Keratinocyte (primary cell): ENCODE measurements at regions not wholly inside any gene's neighbourhood (a gene's known extent, or its start where the extent isn't known, plus 50 kb on each side); places are given as distances from the start of the nearest gene placed in this dataset.

Source experiments
- CTCF ChIP-seq, 3 experiments: IDR thresholded peaks in 1 of 3; conservative IDR thresholded peaks in 1 of 3; optimal IDR thresholded peaks in 1 of 3; 2 replicates in 2 of 3; 3 replicates in 1 of 3; pipeline versions ENCODE3 to v1.5.1; 2011; ENCODE audit warnings: low read length in 3 of 3, mild to moderate bottlenecking in 3 of 3, moderate library complexity in 2 of 3, control low read depth in 1 of 3, inconsistent platforms in 1 of 3; ENCODE audit not compliant: insufficient read depth in 2 of 3; ENCODE audit errors: extremely low read depth in 1 of 3
- EZH2 ChIP-seq: IDR thresholded peaks from one replicate; pipeline ENCODE4 v1.6.1; 2012; ENCODE audit warnings: inconsistent platforms, mild to moderate bottlenecking, low read length, moderate library complexity

- no peak for TF ChIP-seq CTCF (optimal IDR thresholded peaks at IDR 0.05 in 1 of 3, IDR thresholded peaks at IDR 0.05 in 1 of 3, conservative IDR thresholded peaks at IDR 0.05 in 1 of 3; ENCODE audit: extremely low read depth in 1 of 3, insufficient read depth in 2 of 3, low read length in 3 of 3)
- TF ChIP-seq EZH2 = no peak
Measured at GRCh38 chr4:106796876-106797275, 239.2 kb downstream of the DKK2 start.
